Left ventricle myocardium inferior (tissue), 1 donor: ENCODE measurements at regions not wholly inside any gene's neighbourhood (a gene's known extent, or its start where the extent isn't known, plus 50 kb on each side); places are given as distances from the start of the nearest gene placed in this dataset.

ENCODE experiments used
- DNase-seq: peaks from one replicate; pipeline ENCODE4 v3.0.0-alpha.2; 2020
- H3K27ac ChIP-seq: fragments of 200-600 bp; replicated peaks from 2 replicates; pipeline ENCODE4 v1.8.0; 2021
- H3K27me3 ChIP-seq: fragments of 200-600 bp; 2 replicates; pipeline ENCODE4 v1.8.0; 2021; ENCODE audit warnings: low read depth
- H3K36me3 ChIP-seq: fragments of 200-600 bp; 2 replicates; pipeline ENCODE4 v1.8.0; 2021
- H3K4me1 ChIP-seq: fragments of 200-600 bp; 2 replicates; pipeline ENCODE4 v1.8.0; 2021
- H3K4me3 ChIP-seq: fragments of 200-600 bp; 2 replicates; pipeline ENCODE4 v1.8.0; 2021; ENCODE audit warnings: mild to moderate bottlenecking, moderate library complexity
- H3K9me3 ChIP-seq: fragments of 200-600 bp; replicated peaks from 2 replicates; pipeline ENCODE4 v1.8.0; 2021
- intact Hi-C: fragments of 100-400 bp; cut with micrococcal nuclease; formaldehyde crosslinking; loops from one replicate; pipeline ENCODE4 v1.11.0; 2022
- TF ChIP-seq, protein P1 (sequence below): fragments of 200-600 bp; IDR thresholded peaks from 2 replicates; pipeline ENCODE4 v1.8.0; 2021; ENCODE audit warnings: antibody characterized with exemption, mild to moderate bottlenecking, borderline replicate concordance
- donor health status: DM: no; HTN: yes; CAD: no; lungs with severe emphysema.

- Histone ChIP-seq H3K27me3 (peaks cover 10% of the 10 kb centered on the region), H3K4me1 (no peaks in the 10 kb centered on the region), H3K27ac (no peak overlapping the region), H3K9me3 (peaks cover 14% of the 10 kb centered on the region), H3K4me3 (no peak overlapping the region), H3K36me3 (no peaks in the 10 kb centered on the region)
- intact Hi-C loops = no loop called here
- no peak for DNase-seq
- TF ChIP-seq, protein P1, sequence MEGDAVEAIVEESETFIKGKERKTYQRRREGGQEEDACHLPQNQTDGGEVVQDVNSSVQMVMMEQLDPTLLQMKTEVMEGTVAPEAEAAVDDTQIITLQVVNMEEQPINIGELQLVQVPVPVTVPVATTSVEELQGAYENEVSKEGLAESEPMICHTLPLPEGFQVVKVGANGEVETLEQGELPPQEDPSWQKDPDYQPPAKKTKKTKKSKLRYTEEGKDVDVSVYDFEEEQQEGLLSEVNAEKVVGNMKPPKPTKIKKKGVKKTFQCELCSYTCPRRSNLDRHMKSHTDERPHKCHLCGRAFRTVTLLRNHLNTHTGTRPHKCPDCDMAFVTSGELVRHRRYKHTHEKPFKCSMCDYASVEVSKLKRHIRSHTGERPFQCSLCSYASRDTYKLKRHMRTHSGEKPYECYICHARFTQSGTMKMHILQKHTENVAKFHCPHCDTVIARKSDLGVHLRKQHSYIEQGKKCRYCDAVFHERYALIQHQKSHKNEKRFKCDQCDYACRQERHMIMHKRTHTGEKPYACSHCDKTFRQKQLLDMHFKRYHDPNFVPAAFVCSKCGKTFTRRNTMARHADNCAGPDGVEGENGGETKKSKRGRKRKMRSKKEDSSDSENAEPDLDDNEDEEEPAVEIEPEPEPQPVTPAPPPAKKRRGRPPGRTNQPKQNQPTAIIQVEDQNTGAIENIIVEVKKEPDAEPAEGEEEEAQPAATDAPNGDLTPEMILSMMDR = no peak
Observed at GRCh38 chr19:57002195-57002601, 117.6 kb upstream of the USP29 start.

- TF ChIP-seq, protein P1 = no peak
- DNase-seq = no peak
- H3K4me1 ChIP-seq = no peaks in the 10 kb centered on the region
- H3K27me3 ChIP-seq = peaks cover 10% of the 10 kb centered on the region
- peaks cover 14% of the 10 kb centered on the region for H3K9me3 ChIP-seq
- no peak overlapping the region for H3K4me3 ChIP-seq
- H3K36me3 ChIP-seq = no peaks in the 10 kb centered on the region
- intact Hi-C loops = no loop called here
- H3K27ac ChIP-seq = no peak overlapping the region
Observed at GRCh38 chr19:57002710-57003109, 117.1 kb upstream of the USP29 start.

- no peak for DNase-seq
- Histone ChIP-seq H3K4me1 (no peaks in the 10 kb centered on the region), H3K9me3 (peaks cover 14% of the 10 kb centered on the region), H3K36me3 (no peaks in the 10 kb centered on the region), H3K27ac (no peak overlapping the region), H3K27me3 (peaks cover 10% of the 10 kb centered on the region), H3K4me3 (no peak overlapping the region)
- TF ChIP-seq, protein P1 = no peak
- intact Hi-C loops = no loop called here
Observed at GRCh38 chr19:57004418-57004817, 115.4 kb upstream of the USP29 start.

- DNase-seq = no peak
- TF ChIP-seq, protein P1 = no peak
- Histone ChIP-seq H3K9me3 (peaks cover 6% of the 10 kb centered on the region), H3K27ac (no peak overlapping the region), H3K4me1 (no peaks in the 10 kb centered on the region), H3K27me3 (peaks cover 3% of the 10 kb centered on the region), H3K4me3 (no peak overlapping the region), H3K36me3 (no peaks in the 10 kb centered on the region)
- intact Hi-C loops = no loop called here
Observed at GRCh38 chr19:57008432-57008831, 111.4 kb upstream of the USP29 start.

GRCh38 chr19:57010541-57010940 is 109.2 kb upstream of the USP29 start:
- intact Hi-C loops = no loop called here
- Histone ChIP-seq H3K27me3 (peaks cover 6% of the 10 kb centered on the region), H3K36me3 (no peaks in the 10 kb centered on the region), H3K4me1 (no peaks in the 10 kb centered on the region), H3K9me3 (no peaks in the 10 kb centered on the region), H3K4me3 (no peak overlapping the region), H3K27ac (no peak overlapping the region)
- no peak for DNase-seq
- TF ChIP-seq, protein P1 = no peak

DNA sequence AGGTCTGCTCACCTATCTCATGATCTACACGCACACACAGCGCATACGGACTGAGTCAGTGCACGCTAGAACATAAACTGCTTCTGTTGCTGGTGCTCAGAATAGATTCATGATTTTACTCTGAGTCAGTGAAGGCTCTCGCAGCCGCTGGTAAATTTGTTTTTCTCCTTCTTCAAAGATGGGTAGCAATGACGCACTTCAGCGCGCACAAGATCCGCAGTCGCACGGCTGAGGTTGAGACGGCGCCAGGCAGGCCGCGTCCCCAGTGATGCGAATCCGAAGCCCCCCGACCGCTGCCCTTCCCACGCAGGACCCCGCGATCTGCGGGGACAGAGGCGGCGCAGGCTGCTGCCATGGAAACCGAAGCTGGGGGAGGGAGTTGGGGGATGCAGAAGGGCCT is 103.7 kb upstream of the USP29 start:
- intact Hi-C loops = no loop called here
- Histone ChIP-seq H3K9me3 (no peaks in the 10 kb centered on the region), H3K4me3 (no peak overlapping the region), H3K36me3 (no peaks in the 10 kb centered on the region), H3K27ac (no peak overlapping the region), H3K27me3 (peaks cover 27% of the 10 kb centered on the region), H3K4me1 (no peaks in the 10 kb centered on the region)
- no peak for DNase-seq
- TF ChIP-seq, protein P1 = no peak
